LNCAP (cell line): ENCODE measurements at regions not wholly inside any gene's neighbourhood (a gene's known extent, or its start where the extent isn't known, plus 50 kb on each side); places are given as distances from the start of the nearest gene placed in this dataset.

Experiments
- TF ChIP-seq, protein P1 (sequence below): fragments of 450-650 bp; IDR thresholded peaks from 2 replicates; pipeline ENCODE4 v1.5.1; 2017; ENCODE audit warnings: mild to moderate bottlenecking

DNA sequence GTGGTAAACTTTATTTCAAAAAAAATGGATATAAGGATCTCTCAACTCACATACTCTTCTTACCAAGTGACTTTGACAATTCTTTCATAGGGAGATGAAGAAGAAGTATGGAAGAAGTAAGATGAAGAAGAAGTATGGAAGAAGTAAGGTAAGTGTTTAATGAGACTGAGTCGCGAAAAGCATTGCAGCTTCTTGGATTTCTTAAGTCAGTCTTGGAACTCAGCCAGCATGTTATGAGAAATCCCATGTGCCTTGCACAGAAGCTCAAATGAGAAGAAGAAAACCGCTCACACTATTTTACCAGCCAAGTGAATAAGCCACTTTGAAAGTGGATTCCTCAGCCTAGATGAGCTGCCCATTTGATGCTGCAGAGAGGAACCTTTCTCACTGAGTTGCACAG is 332.0 kb upstream of the CCDC179 start:
- TF ChIP-seq, protein P1, sequence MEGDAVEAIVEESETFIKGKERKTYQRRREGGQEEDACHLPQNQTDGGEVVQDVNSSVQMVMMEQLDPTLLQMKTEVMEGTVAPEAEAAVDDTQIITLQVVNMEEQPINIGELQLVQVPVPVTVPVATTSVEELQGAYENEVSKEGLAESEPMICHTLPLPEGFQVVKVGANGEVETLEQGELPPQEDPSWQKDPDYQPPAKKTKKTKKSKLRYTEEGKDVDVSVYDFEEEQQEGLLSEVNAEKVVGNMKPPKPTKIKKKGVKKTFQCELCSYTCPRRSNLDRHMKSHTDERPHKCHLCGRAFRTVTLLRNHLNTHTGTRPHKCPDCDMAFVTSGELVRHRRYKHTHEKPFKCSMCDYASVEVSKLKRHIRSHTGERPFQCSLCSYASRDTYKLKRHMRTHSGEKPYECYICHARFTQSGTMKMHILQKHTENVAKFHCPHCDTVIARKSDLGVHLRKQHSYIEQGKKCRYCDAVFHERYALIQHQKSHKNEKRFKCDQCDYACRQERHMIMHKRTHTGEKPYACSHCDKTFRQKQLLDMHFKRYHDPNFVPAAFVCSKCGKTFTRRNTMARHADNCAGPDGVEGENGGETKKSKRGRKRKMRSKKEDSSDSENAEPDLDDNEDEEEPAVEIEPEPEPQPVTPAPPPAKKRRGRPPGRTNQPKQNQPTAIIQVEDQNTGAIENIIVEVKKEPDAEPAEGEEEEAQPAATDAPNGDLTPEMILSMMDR, result no peak

- TF ChIP-seq, protein P1, result no peak
Observed at GRCh38 chr11:23201936-23202522, 341.8 kb upstream of the CCDC179 start.

- TF ChIP-seq, protein P1, result no peak
Observed at GRCh38 chr11:23202611-23203010, 342.3 kb upstream of the CCDC179 start.

DNA sequence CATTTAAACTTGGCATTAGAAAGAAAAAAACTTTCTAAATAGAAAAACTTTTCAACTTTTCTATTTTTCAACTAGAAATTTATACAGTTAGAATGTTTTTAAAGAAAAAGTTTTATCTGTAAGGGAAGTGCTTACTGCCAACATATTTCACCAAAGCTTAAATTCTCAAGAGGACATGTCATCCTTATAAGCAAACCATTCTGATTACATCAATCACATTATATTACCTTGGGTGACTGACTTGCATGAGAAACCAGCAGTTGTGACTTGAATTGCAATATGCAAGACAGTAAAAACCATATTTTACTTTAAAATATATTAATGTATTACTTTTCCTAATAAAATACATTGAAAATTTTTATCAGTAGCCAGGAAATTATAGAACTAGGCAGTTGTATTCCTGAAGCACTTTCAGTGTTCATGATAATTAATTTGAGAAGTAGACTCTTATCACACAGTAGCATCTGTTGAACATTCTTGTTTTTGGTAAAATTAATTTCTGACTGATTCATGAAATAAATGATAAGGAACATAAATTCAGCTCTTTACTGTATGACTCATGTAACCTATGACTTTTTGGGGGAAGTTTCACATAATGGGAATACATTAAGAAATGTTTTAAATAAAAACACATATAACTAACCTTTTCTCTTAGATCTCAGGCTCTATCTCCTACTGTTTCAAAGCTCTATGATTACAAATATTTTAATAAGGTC is 345.0 kb upstream of the CCDC179 start:
- TF ChIP-seq, protein P1, result no peak

DNA sequence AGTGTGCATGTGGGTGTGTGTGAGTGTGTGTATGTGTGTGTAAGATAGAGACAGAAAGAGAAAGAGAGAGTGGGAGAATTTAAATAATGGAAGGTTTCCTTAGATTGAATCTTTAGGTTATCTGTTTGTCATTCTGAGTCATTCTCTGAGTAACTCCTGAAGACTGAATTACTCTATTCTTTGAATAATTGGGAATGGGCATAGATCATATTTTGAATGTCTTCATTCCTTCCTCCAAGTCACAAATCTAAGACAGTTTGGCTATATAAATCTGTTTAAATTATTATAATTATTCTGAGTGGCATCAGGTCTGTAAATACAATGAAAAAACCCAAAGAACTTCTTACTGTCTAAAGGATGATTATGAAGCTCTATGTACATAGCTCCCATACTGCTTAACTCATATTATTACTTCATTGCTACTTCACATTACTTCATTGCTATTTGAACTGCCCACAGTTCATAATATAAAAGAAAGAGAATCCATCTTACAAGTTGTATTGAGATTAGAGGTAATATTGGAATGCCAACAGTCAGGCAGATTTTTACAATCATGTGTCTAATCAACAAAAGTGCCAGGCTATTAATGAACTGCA is 346.6 kb upstream of the CCDC179 start:
- TF ChIP-seq, protein P1, result no peak

GRCh38 chr11:23211221-23211620 is 350.9 kb upstream of the CCDC179 start:
- TF ChIP-seq, protein P1, result no peak

- TF ChIP-seq, protein P1, result no peak
Observed at GRCh38 chr11:23212807-23213206, 352.5 kb upstream of the CCDC179 start.
